ENCODE measurements at regions not wholly inside any gene's neighbourhood (a gene's known extent, or its start where the extent isn't known, plus 50 kb on each side); places are given as distances from the start of the nearest gene placed in this dataset.
"Not testable (repeated sequence)": the region's sequence is repeated elsewhere in the genome, so short reads cannot be mapped to it uniquely, and the experiment has no call there.

- no peak for DNase-seq
Observed at GRCh38 chr14:27278341-27278740, 680.5 kb upstream of the NOVA1 start.

GRCh38 chr14:27305441-27305945 lies 707.7 kb upstream of the NOVA1 start:
- no peak for DNase-seq

GRCh38 chr14:27312730-27313129 lies 714.9 kb upstream of the NOVA1 start:
- not testable (repeated sequence) for DNase-seq

- DNase-seq: no peak
Observed at GRCh38 chr14:27314231-27314630, 716.4 kb upstream of the NOVA1 start.

GRCh38 chr14:27315477-27315876 lies 717.6 kb upstream of the NOVA1 start:
- DNase-seq: no peak

- DNase-seq: no peak
Observed at GRCh38 chr14:27315947-27316346, 718.1 kb upstream of the NOVA1 start.

- DNase-seq: no peak
Observed at GRCh38 chr14:27318774-27319420, 721.1 kb upstream of the NOVA1 start.

- no peak for DNase-seq
Observed at GRCh38 chr14:27320261-27320660, 722.4 kb upstream of the NOVA1 start.

- no peak for DNase-seq
Observed at GRCh38 chr14:27327095-27327494, 729.3 kb upstream of the NOVA1 start.

- DNase-seq: no peak
Observed at GRCh38 chr14:27338012-27338411, 740.2 kb upstream of the NOVA1 start.

GRCh38 chr14:27363036-27363435 lies 765.2 kb upstream of the NOVA1 start:
- DNase-seq: not testable (repeated sequence)

GRCh38 chr14:27366596-27366995 lies 768.8 kb upstream of the NOVA1 start:
- DNase-seq: no peak

GRCh38 chr14:27367345-27367744 lies 769.5 kb upstream of the NOVA1 start:
- no peak for DNase-seq

GRCh38 chr14:27370074-27370473 lies 772.2 kb upstream of the NOVA1 start:
- no peak for DNase-seq

GRCh38 chr14:27370775-27371174 lies 772.9 kb upstream of the NOVA1 start:
- no peak for DNase-seq

GRCh38 chr14:27371209-27371608 lies 773.4 kb upstream of the NOVA1 start:
- no peak for DNase-seq

GRCh38 chr14:27371868-27372267 lies 774.0 kb upstream of the NOVA1 start:
- no peak for DNase-seq

- DNase-seq: no peak
Observed at GRCh38 chr14:27372771-27373170, 774.9 kb upstream of the NOVA1 start.

GRCh38 chr14:27384124-27384523 lies 786.3 kb upstream of the NOVA1 start:
- no peak for DNase-seq

- no peak for DNase-seq
Observed at GRCh38 chr14:27386391-27386790, 788.6 kb upstream of the NOVA1 start.

GRCh38 chr14:27387463-27387862 lies 789.6 kb upstream of the NOVA1 start:
- no peak for DNase-seq

- no peak for DNase-seq
Observed at GRCh38 chr14:27389402-27389801, 791.6 kb upstream of the NOVA1 start.

- no peak for DNase-seq
Observed at GRCh38 chr14:27390155-27390554, 792.3 kb upstream of the NOVA1 start.

- DNase-seq: no peak
Observed at GRCh38 chr14:27391331-27391730, 793.5 kb upstream of the NOVA1 start.

- no peak for DNase-seq
Observed at GRCh38 chr14:27392153-27392552, 794.3 kb upstream of the NOVA1 start.

Data from NCI-H345 (cell line).